ENCODE measurements at regions not wholly inside any gene's neighbourhood (a gene's known extent, or its start where the extent isn't known, plus 50 kb on each side); places are given as distances from the start of the nearest gene placed in this dataset.

- no peak for DNase-seq
Observed at GRCh38 chr4:187190390-187190789, 466.7 kb upstream of the FAT1 start.

- DNase-seq: no peak
Observed at GRCh38 chr4:187191676-187192075, 468.0 kb upstream of the FAT1 start.

- no peak for DNase-seq
Observed at GRCh38 chr4:187192266-187192665, 468.6 kb upstream of the FAT1 start.

- no peak for DNase-seq
Observed at GRCh38 chr4:187193141-187193540, 469.5 kb upstream of the FAT1 start.

- no peak for DNase-seq
Observed at GRCh38 chr4:187204389-187204918, 480.8 kb upstream of the FAT1 start.

- no peak for DNase-seq
Observed at GRCh38 chr4:187207931-187208330, 484.3 kb upstream of the FAT1 start.

- no peak for DNase-seq
Observed at GRCh38 chr4:187208651-187209050, 485.0 kb upstream of the FAT1 start.

GRCh38 chr4:187209921-187210613 is 486.4 kb upstream of the FAT1 start:
- no peak for DNase-seq

GRCh38 chr4:187212446-187213080 is 488.9 kb upstream of the FAT1 start:
- DNase-seq: no peak

- DNase-seq: no peak
Observed at GRCh38 chr4:187215438-187215837, 491.8 kb upstream of the FAT1 start.

- no peak for DNase-seq
Observed at GRCh38 chr4:187218705-187219245, 495.1 kb upstream of the FAT1 start.

- DNase-seq: no peak
Observed at GRCh38 chr4:187224560-187224959, 500.9 kb upstream of the FAT1 start.

GRCh38 chr4:187227907-187228704 is 504.4 kb upstream of the FAT1 start:
- DNase-seq: no peak

GRCh38 chr4:187232196-187232595 is 508.5 kb upstream of the FAT1 start:
- DNase-seq: no peak

- no peak for DNase-seq
Observed at GRCh38 chr4:187232796-187233195, 509.1 kb upstream of the FAT1 start.

- DNase-seq: no peak
Observed at GRCh38 chr4:187235456-187236170, 512.0 kb upstream of the FAT1 start.

GRCh38 chr4:187236209-187236890 is 512.7 kb upstream of the FAT1 start:
- DNase-seq: no peak

GRCh38 chr4:187238646-187239045 is 515.0 kb upstream of the FAT1 start:
- DNase-seq: no peak

- DNase-seq: no peak
Observed at GRCh38 chr4:187251896-187252295, 528.2 kb upstream of the FAT1 start.

- no peak for DNase-seq
Observed at GRCh38 chr4:187256897-187257296, 533.2 kb upstream of the FAT1 start.

GRCh38 chr4:187258651-187259401 is 535.2 kb upstream of the FAT1 start:
- no peak for DNase-seq
